ENCODE measurements at regions not wholly inside any gene's neighbourhood (a gene's known extent, or its start where the extent isn't known, plus 50 kb on each side); places are given as distances from the start of the nearest gene placed in this dataset.

DNA sequence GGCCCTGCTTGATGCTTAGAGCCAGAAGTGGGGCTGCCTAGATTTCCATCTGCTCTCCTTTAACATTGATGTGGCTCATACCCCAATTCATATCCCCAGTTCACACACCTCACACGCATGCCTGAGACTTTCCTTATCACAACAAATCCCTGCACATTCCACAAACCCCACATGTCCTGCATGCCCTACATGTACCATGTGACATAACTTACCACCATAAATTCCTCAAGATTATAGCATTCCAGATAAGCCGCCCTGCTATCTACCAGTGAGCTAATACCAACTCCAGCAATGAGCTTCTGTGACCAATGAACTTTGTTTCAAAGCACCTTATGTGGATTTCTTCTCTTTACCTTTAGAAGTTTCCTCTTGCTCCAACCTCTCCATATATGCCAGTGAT is 104.7 kb upstream of the RAB11FIP2 start:
- TF ChIP-seq, protein P1, sequence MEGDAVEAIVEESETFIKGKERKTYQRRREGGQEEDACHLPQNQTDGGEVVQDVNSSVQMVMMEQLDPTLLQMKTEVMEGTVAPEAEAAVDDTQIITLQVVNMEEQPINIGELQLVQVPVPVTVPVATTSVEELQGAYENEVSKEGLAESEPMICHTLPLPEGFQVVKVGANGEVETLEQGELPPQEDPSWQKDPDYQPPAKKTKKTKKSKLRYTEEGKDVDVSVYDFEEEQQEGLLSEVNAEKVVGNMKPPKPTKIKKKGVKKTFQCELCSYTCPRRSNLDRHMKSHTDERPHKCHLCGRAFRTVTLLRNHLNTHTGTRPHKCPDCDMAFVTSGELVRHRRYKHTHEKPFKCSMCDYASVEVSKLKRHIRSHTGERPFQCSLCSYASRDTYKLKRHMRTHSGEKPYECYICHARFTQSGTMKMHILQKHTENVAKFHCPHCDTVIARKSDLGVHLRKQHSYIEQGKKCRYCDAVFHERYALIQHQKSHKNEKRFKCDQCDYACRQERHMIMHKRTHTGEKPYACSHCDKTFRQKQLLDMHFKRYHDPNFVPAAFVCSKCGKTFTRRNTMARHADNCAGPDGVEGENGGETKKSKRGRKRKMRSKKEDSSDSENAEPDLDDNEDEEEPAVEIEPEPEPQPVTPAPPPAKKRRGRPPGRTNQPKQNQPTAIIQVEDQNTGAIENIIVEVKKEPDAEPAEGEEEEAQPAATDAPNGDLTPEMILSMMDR (IDR thresholded peaks at IDR 0.05), result no peak
- no peak for TF ChIP-seq POLR2A (IDR thresholded peaks at IDR 0.05)

Measured in prostate gland (tissue), 2 donors.